ENCODE measurements at regions not wholly inside any gene's neighbourhood (a gene's known extent, or its start where the extent isn't known, plus 50 kb on each side); places are given as distances from the start of the nearest gene placed in this dataset.

- no peak overlapping the region for H4K8ac ChIP-seq (ENCODE audit: low read depth, low read length)
- no peaks in the 10 kb centered on the region for H3K79me1 ChIP-seq (ENCODE audit: low read length)
- no peak overlapping the region for H4K12ac ChIP-seq (ENCODE audit: low read depth, low read length)
- no peak overlapping the region for H3K4me2 ChIP-seq (ENCODE audit: low read length)
- no peak overlapping the region for H2BK120ac ChIP-seq (ENCODE audit: insufficient read depth, low read length, poor library complexity)
- no peak overlapping the region for H3K27ac ChIP-seq (ENCODE audit: low read depth, low read length)
- H3K4me3 ChIP-seq (ENCODE audit: low read depth, low read length), result no peak overlapping the region
- DNase-seq, result peak in 1 of 2 donors; percentile 74
- no peak overlapping the region for H2BK12ac ChIP-seq (ENCODE audit: low read length)
- no peak overlapping the region for H3K9ac ChIP-seq (ENCODE audit: low read length)
- no peaks in the 10 kb centered on the region for H3K79me2 ChIP-seq (ENCODE audit: control insufficient read depth, insufficient read depth, low read length, poor library complexity)
- no peak overlapping the region for H2AK5ac ChIP-seq (ENCODE audit: low read length)
- H3K9me3 ChIP-seq (ENCODE audit: insufficient read depth, low read depth, low read length), result no peaks in the 10 kb centered on the region
- H3K27me3 ChIP-seq (ENCODE audit: insufficient read depth, low read length), result no peaks in the 10 kb centered on the region
- no peaks in the 10 kb centered on the region for H3K36me3 ChIP-seq (ENCODE audit: control insufficient read depth in 1 of 2, insufficient read depth in 2 of 2, low read length in 2 of 2)
- no peak overlapping the region for H3K4ac ChIP-seq (ENCODE audit: low read depth, low read length)
- H3K4me1 ChIP-seq (ENCODE audit: control insufficient read depth in 1 of 2, insufficient read depth in 2 of 2, low read length in 2 of 2), result peaks cover 0 to 2% of the 10 kb centered on the region in 2 experiments
- H2AFZ ChIP-seq (ENCODE audit: insufficient read depth, low read length, poor library complexity), result no peak overlapping the region
- H3K23ac ChIP-seq (ENCODE audit: low read length), result no peak overlapping the region
- no peak overlapping the region for H4K91ac ChIP-seq (ENCODE audit: low read depth, low read length)
- WGBS (ENCODE audit: extremely low coverage, insufficient coverage, insufficient read length), result no CpG with 5 or more reads among the region's 1 CpG
- H3K18ac ChIP-seq (ENCODE audit: low read length), result no peak overlapping the region
- no peak overlapping the region for H3K14ac ChIP-seq (ENCODE audit: low read length)
- H2BK5ac ChIP-seq (ENCODE audit: low read depth, low read length, poor library complexity), result no peak overlapping the region
Measured at GRCh38 chr1:198893141-198893540, 254.3 kb downstream of the PTPRC start.

GRCh38 chr1:198893763-198894444, 255.1 kb downstream of the PTPRC start:
- no peak overlapping the region for H3K4me2 ChIP-seq (ENCODE audit: low read length)
- no peak for DNase-seq
- no peak overlapping the region for H4K91ac ChIP-seq (ENCODE audit: low read depth, low read length)
- no peak overlapping the region for H4K12ac ChIP-seq (ENCODE audit: low read depth, low read length)
- no peak overlapping the region for H2AFZ ChIP-seq (ENCODE audit: insufficient read depth, low read length, poor library complexity)
- no peak overlapping the region for H3K27ac ChIP-seq (ENCODE audit: low read depth, low read length)
- H3K9me3 ChIP-seq (ENCODE audit: insufficient read depth, low read depth, low read length), result no peaks in the 10 kb centered on the region
- H3K4me3 ChIP-seq (ENCODE audit: low read depth, low read length), result no peak overlapping the region
- H2BK12ac ChIP-seq (ENCODE audit: low read length), result no peak overlapping the region
- no peaks in the 10 kb centered on the region for H3K27me3 ChIP-seq (ENCODE audit: insufficient read depth, low read length)
- H4K8ac ChIP-seq (ENCODE audit: low read depth, low read length), result no peak overlapping the region
- no peaks in the 10 kb centered on the region for H3K79me2 ChIP-seq (ENCODE audit: control insufficient read depth, insufficient read depth, low read length, poor library complexity)
- no peaks in the 10 kb centered on the region for H3K36me3 ChIP-seq (ENCODE audit: control insufficient read depth in 1 of 2, insufficient read depth in 2 of 2, low read length in 2 of 2)
- H2BK5ac ChIP-seq (ENCODE audit: low read depth, low read length, poor library complexity), result no peak overlapping the region
- no peak overlapping the region for H3K18ac ChIP-seq (ENCODE audit: low read length)
- H2BK120ac ChIP-seq (ENCODE audit: insufficient read depth, low read length, poor library complexity), result no peak overlapping the region
- WGBS (ENCODE audit: extremely low coverage, insufficient coverage, insufficient read length), result no CpG with 5 or more reads among the region's 4 CpGs
- no peak overlapping the region for H3K4ac ChIP-seq (ENCODE audit: low read depth, low read length)
- H3K79me1 ChIP-seq (ENCODE audit: low read length), result no peaks in the 10 kb centered on the region
- no peak overlapping the region for H3K9ac ChIP-seq (ENCODE audit: low read length)
- no peak overlapping the region for H2AK5ac ChIP-seq (ENCODE audit: low read length)
- no peak overlapping the region for H3K14ac ChIP-seq (ENCODE audit: low read length)
- peaks cover 0 to 2% of the 10 kb centered on the region in 2 experiments for H3K4me1 ChIP-seq (ENCODE audit: control insufficient read depth in 1 of 2, insufficient read depth in 2 of 2, low read length in 2 of 2)
- H3K23ac ChIP-seq (ENCODE audit: low read length), result no peak overlapping the region

- Histone ChIP-seq H3K23ac (ENCODE audit: low read length) (no peak overlapping the region), H3K4me1 (ENCODE audit: control insufficient read depth in 1 of 2, insufficient read depth in 2 of 2, low read length in 2 of 2) (peaks cover 0 to 2% of the 10 kb centered on the region in 2 experiments), H3K79me1 (ENCODE audit: low read length) (peaks cover 2% of the 10 kb centered on the region), H3K27ac (ENCODE audit: low read depth, low read length) (no peak overlapping the region), H2BK120ac (ENCODE audit: insufficient read depth, low read length, poor library complexity) (no peak overlapping the region), H3K4me3 (ENCODE audit: low read depth, low read length) (no peak overlapping the region), H3K18ac (ENCODE audit: low read length) (no peak overlapping the region), H2AFZ (ENCODE audit: insufficient read depth, low read length, poor library complexity) (no peak overlapping the region), H4K8ac (ENCODE audit: low read depth, low read length) (no peak overlapping the region), H4K12ac (ENCODE audit: low read depth, low read length) (no peak overlapping the region), H3K9me3 (ENCODE audit: insufficient read depth, low read depth, low read length) (no peaks in the 10 kb centered on the region), H3K79me2 (ENCODE audit: control insufficient read depth, insufficient read depth, low read length, poor library complexity) (no peaks in the 10 kb centered on the region), H3K27me3 (ENCODE audit: insufficient read depth, low read length) (no peaks in the 10 kb centered on the region), H3K4ac (ENCODE audit: low read depth, low read length) (no peak overlapping the region), H2BK5ac (ENCODE audit: low read depth, low read length, poor library complexity) (no peak overlapping the region), H2BK12ac (ENCODE audit: low read length) (no peak overlapping the region), H3K36me3 (ENCODE audit: control insufficient read depth in 1 of 2, insufficient read depth in 2 of 2, low read length in 2 of 2) (no peaks in the 10 kb centered on the region), H3K4me2 (ENCODE audit: low read length) (no peak overlapping the region), H4K91ac (ENCODE audit: low read depth, low read length) (no peak overlapping the region), H2AK5ac (ENCODE audit: low read length) (no peak overlapping the region), H3K9ac (ENCODE audit: low read length) (no peak overlapping the region), H3K14ac (ENCODE audit: low read length) (no peak overlapping the region)
- whole genome bisulfite sequencing (ENCODE audit: extremely low coverage, insufficient coverage, insufficient read length), result no CpG with 5 or more reads among the region's 3 CpGs
- DNase-seq, result no peak
Measured at GRCh38 chr1:198901266-198901665, 262.4 kb downstream of the PTPRC start.

GRCh38 chr1:198902655-198903054, 263.8 kb downstream of the PTPRC start:
- H4K8ac ChIP-seq (ENCODE audit: low read depth, low read length), result no peak overlapping the region
- peak overlapping the region; percentile 30 for H4K91ac ChIP-seq (ENCODE audit: low read depth, low read length)
- no CpG with 5 or more reads among the region's 5 CpGs for WGBS (ENCODE audit: extremely low coverage, insufficient coverage, insufficient read length)
- no peak overlapping the region for H2AK5ac ChIP-seq (ENCODE audit: low read length)
- no peaks in the 10 kb centered on the region for H3K79me2 ChIP-seq (ENCODE audit: control insufficient read depth, insufficient read depth, low read length, poor library complexity)
- H3K9ac ChIP-seq (ENCODE audit: low read length), result no peak overlapping the region
- DNase-seq, result no peak
- peak overlapping the region; percentile 26 for H2AFZ ChIP-seq (ENCODE audit: insufficient read depth, low read length, poor library complexity)
- no peak overlapping the region for H3K4me2 ChIP-seq (ENCODE audit: low read length)
- no peak overlapping the region for H2BK120ac ChIP-seq (ENCODE audit: insufficient read depth, low read length, poor library complexity)
- no peak overlapping the region for H3K23ac ChIP-seq (ENCODE audit: low read length)
- H3K4ac ChIP-seq (ENCODE audit: low read depth, low read length), result no peak overlapping the region
- no peak overlapping the region for H2BK5ac ChIP-seq (ENCODE audit: low read depth, low read length, poor library complexity)
- H3K14ac ChIP-seq (ENCODE audit: low read length), result no peak overlapping the region
- no peak overlapping the region for H3K4me3 ChIP-seq (ENCODE audit: low read depth, low read length)
- H3K9me3 ChIP-seq (ENCODE audit: insufficient read depth, low read depth, low read length), result no peaks in the 10 kb centered on the region
- no peaks in the 10 kb centered on the region for H3K36me3 ChIP-seq (ENCODE audit: control insufficient read depth in 1 of 2, insufficient read depth in 2 of 2, low read length in 2 of 2)
- no peaks in the 10 kb centered on the region for H3K27me3 ChIP-seq (ENCODE audit: insufficient read depth, low read length)
- H2BK12ac ChIP-seq (ENCODE audit: low read length), result peak overlapping the region; percentile 5
- H3K27ac ChIP-seq (ENCODE audit: low read depth, low read length), result no peak overlapping the region
- H4K12ac ChIP-seq (ENCODE audit: low read depth, low read length), result peak overlapping the region; percentile 11
- H3K79me1 ChIP-seq (ENCODE audit: low read length), result peaks cover 2% of the 10 kb centered on the region
- H3K4me1 ChIP-seq (ENCODE audit: control insufficient read depth in 1 of 2, insufficient read depth in 2 of 2, low read length in 2 of 2), result peaks cover 0 to 2% of the 10 kb centered on the region in 2 experiments
- no peak overlapping the region for H3K18ac ChIP-seq (ENCODE audit: low read length)

Data from trophoblast cell (in vitro differentiated cells and primary cell).